ENCODE measurements at regions not wholly inside any gene's neighbourhood (a gene's known extent, or its start where the extent isn't known, plus 50 kb on each side); places are given as distances from the start of the nearest gene placed in this dataset.

- DNase-seq, result no peak
Measured at GRCh38 chr16:62562121-62562520, 525.9 kb upstream of the CDH8 start.

- no peak for DNase-seq
Measured at GRCh38 chr16:62549875-62550274, 513.6 kb upstream of the CDH8 start.

- DNase-seq, result no peak
Measured at GRCh38 chr16:62548095-62548494, 511.9 kb upstream of the CDH8 start.

GRCh38 chr16:62546701-62547100, 510.5 kb upstream of the CDH8 start:
- DNase-seq, result no peak

- DNase-seq, result no peak
Measured at GRCh38 chr16:62545039-62545438, 508.8 kb upstream of the CDH8 start.

GRCh38 chr16:62543516-62543915, 507.3 kb upstream of the CDH8 start:
- DNase-seq, result no peak

GRCh38 chr16:62539657-62540056, 503.4 kb upstream of the CDH8 start:
- no peak for DNase-seq

GRCh38 chr16:62530426-62530825, 494.2 kb upstream of the CDH8 start:
- DNase-seq, result no peak

GRCh38 chr16:62516001-62516400, 479.8 kb upstream of the CDH8 start:
- DNase-seq, result no peak

- DNase-seq, result no peak
Measured at GRCh38 chr16:62503073-62503472, 466.8 kb upstream of the CDH8 start.

GRCh38 chr16:62478903-62479458, 442.7 kb upstream of the CDH8 start:
- DNase-seq, result no peak

- no peak for DNase-seq
Measured at GRCh38 chr16:62477796-62478195, 441.6 kb upstream of the CDH8 start.

- DNase-seq, result no peak
Measured at GRCh38 chr16:62475573-62475972, 439.3 kb upstream of the CDH8 start.

GRCh38 chr16:62462971-62463370, 426.7 kb upstream of the CDH8 start:
- DNase-seq, result no peak

GRCh38 chr16:62450291-62450690, 414.1 kb upstream of the CDH8 start:
- no peak for DNase-seq

- DNase-seq, result no peak
Measured at GRCh38 chr16:62445909-62446308, 409.7 kb upstream of the CDH8 start.

- DNase-seq, result no peak
Measured at GRCh38 chr16:62424206-62424605, 388.0 kb upstream of the CDH8 start.

GRCh38 chr16:62408760-62409159, 372.5 kb upstream of the CDH8 start:
- DNase-seq, result no peak

GRCh38 chr16:62406387-62406786, 370.1 kb upstream of the CDH8 start:
- no peak for DNase-seq

GRCh38 chr16:62404842-62405611, 368.8 kb upstream of the CDH8 start:
- DNase-seq, result no peak

GRCh38 chr16:62392698-62393097, 356.5 kb upstream of the CDH8 start:
- DNase-seq, result no peak

GRCh38 chr16:62391940-62392339, 355.7 kb upstream of the CDH8 start:
- DNase-seq, result no peak

- no peak for DNase-seq
Measured at GRCh38 chr16:62391134-62391533, 354.9 kb upstream of the CDH8 start.

- DNase-seq, result no peak
Measured at GRCh38 chr16:62390214-62390613, 354.0 kb upstream of the CDH8 start.

- DNase-seq, result no peak
Measured at GRCh38 chr16:62386411-62386810, 350.2 kb upstream of the CDH8 start.

Measured in NCI-H1930 (cell line).